ENCODE measurements at regions not wholly inside any gene's neighbourhood (a gene's known extent, or its start where the extent isn't known, plus 50 kb on each side); places are given as distances from the start of the nearest gene placed in this dataset.

DNA sequence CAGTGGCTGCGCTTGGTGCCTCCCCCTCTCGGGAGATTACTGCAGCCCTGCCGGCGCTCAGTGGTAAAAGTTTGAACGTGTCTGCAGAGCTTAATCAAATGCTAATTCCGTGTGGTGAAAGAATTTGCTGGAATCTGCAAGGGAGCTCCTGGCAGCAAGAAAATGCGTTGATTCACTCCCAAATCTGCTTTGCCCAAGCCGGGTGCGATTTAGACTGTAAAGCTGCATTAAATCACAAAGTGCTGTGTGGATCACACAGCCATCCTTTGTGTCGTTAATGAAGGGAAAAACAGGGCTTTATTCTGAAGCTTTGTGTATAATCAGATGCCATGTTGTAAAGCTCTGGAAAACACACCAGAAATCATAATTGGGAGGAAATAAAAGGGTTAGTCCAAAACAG, 444.1 kb downstream of the BCOR start:
- TF ChIP-seq CTCF (IDR thresholded peaks at IDR 0.05; ENCODE audit: low read depth, low read length), result no peak
- no peak for TF ChIP-seq EZH2phosphoT487 (IDR thresholded peaks at IDR 0.05; ENCODE audit: low read depth)
- H3K27ac ChIP-seq (ENCODE audit: low read length), result no peak overlapping the region
- no peak overlapping the region for H2AFZ ChIP-seq (ENCODE audit: low read depth, low read length)
- H3K36me3 ChIP-seq (replicated peaks; ENCODE audit: low read depth, low read length), result no peaks in the 10 kb centered on the region
- no peaks in the 10 kb centered on the region for H3K4me1 ChIP-seq (ENCODE audit: low read length)
- H4K20me1 ChIP-seq (ENCODE audit: insufficient read depth, low read length), result no peaks in the 10 kb centered on the region
- H3K79me2 ChIP-seq (ENCODE audit: low read length), result no peaks in the 10 kb centered on the region
- H3K9me3 ChIP-seq (ENCODE audit: insufficient read depth, low read length), result no peaks in the 10 kb centered on the region
- peaks cover 43% of the 10 kb centered on the region for H3K27me3 ChIP-seq (ENCODE audit: low read depth, low read length)
- no peak overlapping the region for H3K9ac ChIP-seq (ENCODE audit: low read length)
- H3K4me2 ChIP-seq (ENCODE audit: low read length), result no peak overlapping the region
- no peak overlapping the region for H3K4me3 ChIP-seq (ENCODE audit: low read length)

DNA sequence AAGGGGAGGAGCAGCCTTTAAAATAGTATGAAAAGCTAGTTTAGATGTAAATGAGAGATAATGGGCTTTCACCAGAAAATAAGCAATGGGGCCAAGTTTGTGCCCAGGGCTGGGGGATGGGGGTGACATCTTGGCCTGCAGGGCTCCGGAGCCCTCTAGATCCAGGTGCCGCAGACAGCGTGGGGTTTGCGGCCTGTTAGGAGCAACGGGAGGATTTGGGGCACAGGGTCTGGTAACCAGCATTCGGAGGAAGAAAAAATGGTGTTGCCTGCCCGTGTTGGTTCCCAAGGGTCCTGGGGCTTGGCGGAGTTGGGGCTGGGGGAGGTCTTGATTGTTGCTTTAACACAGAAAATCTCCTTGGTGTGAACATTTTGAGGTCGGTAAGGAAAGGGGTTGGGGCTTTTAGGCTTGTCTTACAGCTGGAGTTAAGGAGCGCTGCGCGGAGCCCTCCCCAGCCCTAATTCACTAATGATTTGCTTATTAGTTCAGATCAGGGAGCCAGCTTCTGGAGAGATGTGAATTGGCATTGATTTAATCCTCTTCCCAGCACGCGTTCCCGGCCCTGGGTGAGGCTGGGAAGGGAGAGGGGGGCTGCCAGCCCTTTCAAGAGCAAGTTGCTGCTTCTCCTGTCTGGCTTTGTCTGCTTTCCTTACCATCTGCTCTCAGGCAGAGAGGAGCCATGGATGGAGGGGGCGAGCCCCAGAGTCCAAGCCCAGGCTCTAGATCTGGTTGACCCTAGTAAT, 443.4 kb downstream of the BCOR start:
- H3K9ac ChIP-seq (ENCODE audit: low read length), result no peak overlapping the region
- H3K36me3 ChIP-seq (replicated peaks; ENCODE audit: low read depth, low read length), result no peaks in the 10 kb centered on the region
- H3K4me2 ChIP-seq (ENCODE audit: low read length), result no peak overlapping the region
- H2AFZ ChIP-seq (ENCODE audit: low read depth, low read length), result no peak overlapping the region
- TF ChIP-seq EZH2phosphoT487 (IDR thresholded peaks at IDR 0.05; ENCODE audit: low read depth) (no peak), CTCF (IDR thresholded peaks at IDR 0.05; ENCODE audit: low read depth, low read length) (no peak)
- H3K4me3 ChIP-seq (ENCODE audit: low read length), result no peak overlapping the region
- no peaks in the 10 kb centered on the region for H3K9me3 ChIP-seq (ENCODE audit: insufficient read depth, low read length)
- peaks cover 43% of the 10 kb centered on the region for H3K27me3 ChIP-seq (ENCODE audit: low read depth, low read length)
- H3K4me1 ChIP-seq (ENCODE audit: low read length), result no peaks in the 10 kb centered on the region
- H3K79me2 ChIP-seq (ENCODE audit: low read length), result no peaks in the 10 kb centered on the region
- H4K20me1 ChIP-seq (ENCODE audit: insufficient read depth, low read length), result no peaks in the 10 kb centered on the region
- no peak overlapping the region for H3K27ac ChIP-seq (ENCODE audit: low read length)

DNA sequence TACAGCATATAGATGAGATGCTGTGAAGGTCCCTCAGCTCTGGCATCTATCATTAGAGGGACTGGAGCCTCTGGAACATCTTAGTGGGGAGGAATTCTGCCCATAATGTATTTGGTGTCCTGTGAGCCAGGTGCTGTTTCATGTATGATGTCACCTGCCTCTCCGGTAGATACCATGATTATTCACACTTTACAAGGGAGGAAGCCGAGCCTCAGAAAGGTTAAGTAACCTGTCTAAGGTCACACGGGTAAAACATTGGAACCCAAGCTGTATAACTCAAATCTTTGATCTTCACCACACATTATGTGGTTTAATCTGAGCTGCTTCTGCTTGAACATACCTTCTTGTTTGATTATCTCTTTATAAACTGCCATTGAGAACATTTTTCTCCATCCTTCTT, 442.8 kb downstream of the BCOR start:
- no peak overlapping the region for H3K4me2 ChIP-seq (ENCODE audit: low read length)
- no peak overlapping the region for H2AFZ ChIP-seq (ENCODE audit: low read depth, low read length)
- H3K4me1 ChIP-seq (ENCODE audit: low read length), result no peaks in the 10 kb centered on the region
- no peaks in the 10 kb centered on the region for H3K9me3 ChIP-seq (ENCODE audit: insufficient read depth, low read length)
- no peak overlapping the region for H3K4me3 ChIP-seq (ENCODE audit: low read length)
- no peaks in the 10 kb centered on the region for H3K79me2 ChIP-seq (ENCODE audit: low read length)
- H3K27me3 ChIP-seq (ENCODE audit: low read depth, low read length), result peaks cover 43% of the 10 kb centered on the region
- H3K9ac ChIP-seq (ENCODE audit: low read length), result no peak overlapping the region
- TF ChIP-seq EZH2phosphoT487 (IDR thresholded peaks at IDR 0.05; ENCODE audit: low read depth), result no peak
- no peaks in the 10 kb centered on the region for H3K36me3 ChIP-seq (replicated peaks; ENCODE audit: low read depth, low read length)
- H4K20me1 ChIP-seq (ENCODE audit: insufficient read depth, low read length), result no peaks in the 10 kb centered on the region
- H3K27ac ChIP-seq (ENCODE audit: low read length), result no peak overlapping the region

GRCh38 chrX:39661116-39661907, 436.4 kb downstream of the BCOR start:
- H3K79me2 ChIP-seq (ENCODE audit: low read length), result no peaks in the 10 kb centered on the region
- H3K4me2 ChIP-seq (ENCODE audit: low read length), result no peak overlapping the region
- H3K9me3 ChIP-seq (ENCODE audit: insufficient read depth, low read length), result no peaks in the 10 kb centered on the region
- no peaks in the 10 kb centered on the region for H3K4me1 ChIP-seq (ENCODE audit: low read length)
- no peak overlapping the region for H3K4me3 ChIP-seq (ENCODE audit: low read length)
- TF ChIP-seq CTCF (IDR thresholded peaks at IDR 0.05; ENCODE audit: low read depth, low read length) (no peak), EZH2phosphoT487 (IDR thresholded peaks at IDR 0.05; ENCODE audit: low read depth) (no peak)
- H3K36me3 ChIP-seq (replicated peaks; ENCODE audit: low read depth, low read length), result no peaks in the 10 kb centered on the region
- peaks cover 3% of the 10 kb centered on the region; the same call in 1 of the 2 replicates for H3K27me3 ChIP-seq (ENCODE audit: low read depth, low read length)
- H3K27ac ChIP-seq (ENCODE audit: low read length), result no peak overlapping the region
- H3K9ac ChIP-seq (ENCODE audit: low read length), result no peak overlapping the region
- no peaks in the 10 kb centered on the region for H4K20me1 ChIP-seq (ENCODE audit: insufficient read depth, low read length)
- H2AFZ ChIP-seq (ENCODE audit: low read depth, low read length), result no peak overlapping the region

Measured in OCI-LY3 (cell line).